ENCODE measurements at regions not wholly inside any gene's neighbourhood (a gene's known extent, or its start where the extent isn't known, plus 50 kb on each side); places are given as distances from the start of the nearest gene placed in this dataset.

DNA sequence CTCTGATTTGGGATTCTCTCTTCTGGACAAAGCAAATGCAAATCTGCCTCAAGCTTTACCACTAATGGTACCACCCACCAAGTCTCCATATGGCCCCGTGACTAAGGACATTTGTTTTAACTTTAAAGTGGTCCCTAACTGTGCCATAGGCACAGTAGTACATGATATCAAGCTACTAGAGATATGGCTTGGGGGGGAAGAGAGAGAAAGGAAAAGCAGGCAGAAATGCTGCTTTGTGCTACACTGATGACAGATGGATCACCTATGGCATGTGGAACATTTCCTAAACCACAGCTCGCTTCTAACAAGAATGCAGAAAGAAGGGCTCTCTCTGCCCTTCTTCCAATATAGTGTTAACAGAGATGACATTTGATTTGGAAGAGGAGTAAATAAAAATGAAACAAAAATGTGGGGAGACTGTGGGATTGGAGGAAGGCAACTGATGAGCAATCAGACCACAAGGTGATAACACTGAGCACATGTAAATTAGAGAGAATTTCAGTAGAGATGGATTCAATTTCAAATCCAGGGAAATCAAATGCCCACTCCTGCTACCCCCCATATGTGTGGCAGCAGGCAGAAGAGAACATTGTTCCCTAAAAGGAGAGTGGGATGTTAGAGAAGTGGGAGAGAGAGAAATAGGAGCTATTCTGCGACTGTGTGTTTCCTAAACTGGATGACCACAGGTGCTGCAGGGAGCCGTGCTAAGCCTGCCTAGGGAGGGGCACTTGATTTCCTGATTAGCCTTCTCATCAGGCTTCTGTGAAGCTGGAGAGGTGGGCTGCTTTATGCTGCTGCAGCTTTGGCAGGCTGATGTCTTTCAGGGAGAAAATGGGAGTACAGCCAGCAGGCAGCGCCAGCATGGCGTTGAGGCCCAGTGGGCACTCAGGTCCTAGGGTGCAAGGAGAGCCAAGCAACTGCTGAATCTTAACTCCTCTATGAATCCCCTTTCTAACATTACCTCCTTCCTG lies 75.3 kb downstream of the ZNF648 start:
- no peak for TF ChIP-seq EZH2phosphoT487 (IDR thresholded peaks at IDR 0.05; ENCODE audit: low read length)
- TF ChIP-seq CTCF (IDR thresholded peaks at IDR 0.05; ENCODE audit: low read length), result no peak
- no peak for TF ChIP-seq EZH2 (optimal IDR thresholded peaks at IDR 0.05; ENCODE audit: low read depth, low read length)
- no peaks in the 10 kb centered on the region for H3K27me3 ChIP-seq (replicated peaks; ENCODE audit: insufficient read depth, low read length)
- no peaks in the 10 kb centered on the region for H3K79me2 ChIP-seq (ENCODE audit: low read length)
- no peak for DNase-seq
- no peak overlapping the region for H3K27ac ChIP-seq (ENCODE audit: low read length)
- no peaks in the 10 kb centered on the region for H3K36me3 ChIP-seq (replicated peaks; ENCODE audit: insufficient read depth, low read length)
- H3K4me2 ChIP-seq (ENCODE audit: low read depth, low read length), result no peak overlapping the region
- H3K9me3 ChIP-seq (replicated peaks; ENCODE audit: insufficient read depth, low read length), result no peaks in the 10 kb centered on the region
- no peak overlapping the region for H3K9ac ChIP-seq (ENCODE audit: low read length)
- H3K4me3 ChIP-seq (ENCODE audit: low read length), result no peak overlapping the region
- H3K4me1 ChIP-seq (ENCODE audit: low read length), result no peaks in the 10 kb centered on the region
- H3F3A ChIP-seq (ENCODE audit: insufficient read depth, low read length), result no peaks in the 10 kb centered on the region
- H3K9me2 ChIP-seq (replicated peaks; ENCODE audit: insufficient read depth, low read length), result no peaks in the 10 kb centered on the region
- H4K20me1 ChIP-seq (ENCODE audit: insufficient read depth, low read length), result no peaks in the 10 kb centered on the region
- no peak overlapping the region for H2AFZ ChIP-seq (ENCODE audit: low read length)

GRCh38 chr1:181985281-181985680 lies 76.2 kb downstream of the ZNF648 start:
- H3K4me1 ChIP-seq (ENCODE audit: low read length), result no peaks in the 10 kb centered on the region
- H3K27me3 ChIP-seq (replicated peaks; ENCODE audit: insufficient read depth, low read length), result no peaks in the 10 kb centered on the region
- H3K9me3 ChIP-seq (replicated peaks; ENCODE audit: insufficient read depth, low read length), result no peaks in the 10 kb centered on the region
- DNase-seq, result no peak
- H4K20me1 ChIP-seq (ENCODE audit: insufficient read depth, low read length), result no peaks in the 10 kb centered on the region
- no peak overlapping the region for H3K9ac ChIP-seq (ENCODE audit: low read length)
- no peak overlapping the region for H3K4me2 ChIP-seq (ENCODE audit: low read depth, low read length)
- no peak overlapping the region for H3K4me3 ChIP-seq (ENCODE audit: low read length)
- H2AFZ ChIP-seq (ENCODE audit: low read length), result no peak overlapping the region
- H3K27ac ChIP-seq (ENCODE audit: low read length), result no peak overlapping the region
- H3K79me2 ChIP-seq (ENCODE audit: low read length), result no peaks in the 10 kb centered on the region
- no peaks in the 10 kb centered on the region for H3F3A ChIP-seq (ENCODE audit: insufficient read depth, low read length)
- H3K36me3 ChIP-seq (replicated peaks; ENCODE audit: insufficient read depth, low read length), result no peaks in the 10 kb centered on the region
- no peaks in the 10 kb centered on the region for H3K9me2 ChIP-seq (replicated peaks; ENCODE audit: insufficient read depth, low read length)
- TF ChIP-seq EZH2phosphoT487 (IDR thresholded peaks at IDR 0.05; ENCODE audit: low read length) (no peak), EZH2 (optimal IDR thresholded peaks at IDR 0.05; ENCODE audit: low read depth, low read length) (no peak), CTCF (IDR thresholded peaks at IDR 0.05; ENCODE audit: low read length) (no peak)

DNA sequence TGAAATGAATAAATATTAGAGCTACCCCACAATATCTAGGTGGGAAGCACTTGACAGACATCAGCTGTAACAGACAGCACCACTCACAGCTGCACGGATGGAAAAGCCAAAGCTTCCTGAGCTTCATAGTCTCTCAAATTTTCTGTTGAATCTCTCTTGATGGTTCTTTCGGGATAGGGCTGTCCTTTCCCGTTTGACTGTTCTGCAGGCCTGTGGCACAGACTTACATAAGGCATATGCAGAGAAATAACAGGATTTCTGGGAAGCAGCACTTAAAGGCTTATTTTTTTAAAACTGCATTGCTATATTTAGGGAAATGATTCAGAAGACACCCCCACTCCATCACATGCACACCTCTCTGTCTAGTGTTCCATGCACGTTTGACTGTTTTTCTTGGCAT lies 77.5 kb downstream of the ZNF648 start:
- no peak for TF ChIP-seq EZH2 (optimal IDR thresholded peaks at IDR 0.05; ENCODE audit: low read depth, low read length)
- TF ChIP-seq EZH2phosphoT487 (IDR thresholded peaks at IDR 0.05; ENCODE audit: low read length), result no peak
- TF ChIP-seq CTCF (IDR thresholded peaks at IDR 0.05; ENCODE audit: low read length), result no peak
- no peak overlapping the region for H3K27ac ChIP-seq (ENCODE audit: low read length)
- no peaks in the 10 kb centered on the region for H3K9me2 ChIP-seq (replicated peaks; ENCODE audit: insufficient read depth, low read length)
- no peak for DNase-seq
- H3K9me3 ChIP-seq (replicated peaks; ENCODE audit: insufficient read depth, low read length), result no peaks in the 10 kb centered on the region
- H3K4me1 ChIP-seq (ENCODE audit: low read length), result no peaks in the 10 kb centered on the region
- no peak overlapping the region for H3K4me3 ChIP-seq (ENCODE audit: low read length)
- H3K27me3 ChIP-seq (replicated peaks; ENCODE audit: insufficient read depth, low read length), result no peaks in the 10 kb centered on the region
- no peaks in the 10 kb centered on the region for H3K36me3 ChIP-seq (replicated peaks; ENCODE audit: insufficient read depth, low read length)
- H3K9ac ChIP-seq (ENCODE audit: low read length), result no peak overlapping the region
- H3F3A ChIP-seq (ENCODE audit: insufficient read depth, low read length), result no peaks in the 10 kb centered on the region
- no peaks in the 10 kb centered on the region for H4K20me1 ChIP-seq (ENCODE audit: insufficient read depth, low read length)
- H3K79me2 ChIP-seq (ENCODE audit: low read length), result no peaks in the 10 kb centered on the region
- no peak overlapping the region for H3K4me2 ChIP-seq (ENCODE audit: low read depth, low read length)
- no peak overlapping the region for H2AFZ ChIP-seq (ENCODE audit: low read length)

Data from MM.1S (cell line).